ENCODE measurements at regions not wholly inside any gene's neighbourhood (a gene's known extent, or its start where the extent isn't known, plus 50 kb on each side); places are given as distances from the start of the nearest gene placed in this dataset.

- TF ChIP-seq, protein P1, sequence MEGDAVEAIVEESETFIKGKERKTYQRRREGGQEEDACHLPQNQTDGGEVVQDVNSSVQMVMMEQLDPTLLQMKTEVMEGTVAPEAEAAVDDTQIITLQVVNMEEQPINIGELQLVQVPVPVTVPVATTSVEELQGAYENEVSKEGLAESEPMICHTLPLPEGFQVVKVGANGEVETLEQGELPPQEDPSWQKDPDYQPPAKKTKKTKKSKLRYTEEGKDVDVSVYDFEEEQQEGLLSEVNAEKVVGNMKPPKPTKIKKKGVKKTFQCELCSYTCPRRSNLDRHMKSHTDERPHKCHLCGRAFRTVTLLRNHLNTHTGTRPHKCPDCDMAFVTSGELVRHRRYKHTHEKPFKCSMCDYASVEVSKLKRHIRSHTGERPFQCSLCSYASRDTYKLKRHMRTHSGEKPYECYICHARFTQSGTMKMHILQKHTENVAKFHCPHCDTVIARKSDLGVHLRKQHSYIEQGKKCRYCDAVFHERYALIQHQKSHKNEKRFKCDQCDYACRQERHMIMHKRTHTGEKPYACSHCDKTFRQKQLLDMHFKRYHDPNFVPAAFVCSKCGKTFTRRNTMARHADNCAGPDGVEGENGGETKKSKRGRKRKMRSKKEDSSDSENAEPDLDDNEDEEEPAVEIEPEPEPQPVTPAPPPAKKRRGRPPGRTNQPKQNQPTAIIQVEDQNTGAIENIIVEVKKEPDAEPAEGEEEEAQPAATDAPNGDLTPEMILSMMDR (IDR thresholded peaks at IDR 0.05): no peak
- TF ChIP-seq, protein P2, sequence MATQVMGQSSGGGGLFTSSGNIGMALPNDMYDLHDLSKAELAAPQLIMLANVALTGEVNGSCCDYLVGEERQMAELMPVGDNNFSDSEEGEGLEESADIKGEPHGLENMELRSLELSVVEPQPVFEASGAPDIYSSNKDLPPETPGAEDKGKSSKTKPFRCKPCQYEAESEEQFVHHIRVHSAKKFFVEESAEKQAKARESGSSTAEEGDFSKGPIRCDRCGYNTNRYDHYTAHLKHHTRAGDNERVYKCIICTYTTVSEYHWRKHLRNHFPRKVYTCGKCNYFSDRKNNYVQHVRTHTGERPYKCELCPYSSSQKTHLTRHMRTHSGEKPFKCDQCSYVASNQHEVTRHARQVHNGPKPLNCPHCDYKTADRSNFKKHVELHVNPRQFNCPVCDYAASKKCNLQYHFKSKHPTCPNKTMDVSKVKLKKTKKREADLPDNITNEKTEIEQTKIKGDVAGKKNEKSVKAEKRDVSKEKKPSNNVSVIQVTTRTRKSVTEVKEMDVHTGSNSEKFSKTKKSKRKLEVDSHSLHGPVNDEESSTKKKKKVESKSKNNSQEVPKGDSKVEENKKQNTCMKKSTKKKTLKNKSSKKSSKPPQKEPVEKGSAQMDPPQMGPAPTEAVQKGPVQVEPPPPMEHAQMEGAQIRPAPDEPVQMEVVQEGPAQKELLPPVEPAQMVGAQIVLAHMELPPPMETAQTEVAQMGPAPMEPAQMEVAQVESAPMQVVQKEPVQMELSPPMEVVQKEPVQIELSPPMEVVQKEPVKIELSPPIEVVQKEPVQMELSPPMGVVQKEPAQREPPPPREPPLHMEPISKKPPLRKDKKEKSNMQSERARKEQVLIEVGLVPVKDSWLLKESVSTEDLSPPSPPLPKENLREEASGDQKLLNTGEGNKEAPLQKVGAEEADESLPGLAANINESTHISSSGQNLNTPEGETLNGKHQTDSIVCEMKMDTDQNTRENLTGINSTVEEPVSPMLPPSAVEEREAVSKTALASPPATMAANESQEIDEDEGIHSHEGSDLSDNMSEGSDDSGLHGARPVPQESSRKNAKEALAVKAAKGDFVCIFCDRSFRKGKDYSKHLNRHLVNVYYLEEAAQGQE (IDR thresholded peaks at IDR 0.05; ENCODE audit: insufficient read depth in 1 of 2, low read depth in 2 of 2, low read length in 1 of 2): no peak
- no peak for TF ChIP-seq POLR2AphosphoS5 (IDR thresholded peaks at IDR 0.05; ENCODE audit: low read depth, low read length)
Observed at GRCh38 chr16:64452446-64452845, 669.4 kb downstream of the CDH11 start.
